Large intestine (tissue), 3 donors: ENCODE measurements at regions not wholly inside any gene's neighbourhood (a gene's known extent, or its start where the extent isn't known, plus 50 kb on each side); places are given as distances from the start of the nearest gene placed in this dataset.
A peak's percentile ranks its signal among the peaks of the same experiment; 100 is the strongest.

Experiments
- DNase-seq, 2 donors: peaks; one replicate each; pipeline versions ENCODE4 v3.0.0 to v3.0.0-alpha.2; 2013
- H3K27ac ChIP-seq: one replicate; pipeline ENCODE4 v1.5.1; 2013; ENCODE audit warnings: low read length
- H3K27me3 ChIP-seq: 2 replicates; pipeline ENCODE4 v1.6.1; 2013; ENCODE audit warnings: low read length; ENCODE audit not compliant: control insufficient read depth, insufficient read depth
- H3K36me3 ChIP-seq: 2 replicates; pipeline ENCODE4 v1.6.1; 2013; ENCODE audit warnings: low read length; ENCODE audit not compliant: control insufficient read depth, insufficient read depth
- H3K4me1 ChIP-seq: one replicate; pipeline ENCODE4 v1.6.1; 2013; ENCODE audit warnings: low read length; ENCODE audit not compliant: control insufficient read depth, insufficient read depth
- H3K4me3 ChIP-seq: one replicate; pipeline ENCODE4 v1.5.1; 2013; ENCODE audit warnings: low read length
- H3K9me3 ChIP-seq: one replicate; pipeline ENCODE4 v1.6.1; 2013; ENCODE audit warnings: mild to moderate bottlenecking, low read depth, low read length, moderate library complexity; ENCODE audit not compliant: control insufficient read depth
- WGBS: methylation state at CpG from one replicate; pipeline ENCODE4 v1.1.5; 2013; ENCODE audit warnings: low lambda C conversion rate; ENCODE audit not compliant: insufficient coverage; 5-methylcytosine and 5-hydroxymethylcytosine counted together

- 78% methylated on average over 3 of the region's 3 CpGs for WGBS
- DNase-seq, result no peak
- H3K27ac ChIP-seq, result no peak overlapping the region
- H3K27me3 ChIP-seq, result no peaks in the 10 kb centered on the region
- H3K4me1 ChIP-seq, result no peaks in the 10 kb centered on the region
- no peaks in the 10 kb centered on the region for H3K9me3 ChIP-seq
- no peak overlapping the region for H3K4me3 ChIP-seq
- H3K36me3 ChIP-seq, result no peaks in the 10 kb centered on the region
These were observed 484.9 kb downstream of the EPM2A start for GRCh38 chr6:145250436-145250835.

- H3K36me3 ChIP-seq, result no peaks in the 10 kb centered on the region
- H3K4me1 ChIP-seq, result no peaks in the 10 kb centered on the region
- H3K27ac ChIP-seq, result no peak overlapping the region
- H3K27me3 ChIP-seq, result no peaks in the 10 kb centered on the region
- no peaks in the 10 kb centered on the region for H3K9me3 ChIP-seq
- H3K4me3 ChIP-seq, result no peak overlapping the region
- no peak for DNase-seq
These were observed 482.6 kb downstream of the EPM2A start for GRCh38 chr6:145252737-145253136.

GRCh38 chr6:145254649-145255401, 480.5 kb downstream of the EPM2A start:
- WGBS, result no CpG with 5 or more reads among the region's 5 CpGs
- Histone ChIP-seq H3K4me1 (no peaks in the 10 kb centered on the region), H3K27me3 (no peaks in the 10 kb centered on the region), H3K9me3 (no peaks in the 10 kb centered on the region), H3K36me3 (no peaks in the 10 kb centered on the region), H3K27ac (no peak overlapping the region), H3K4me3 (no peak overlapping the region)
- DNase-seq, result no peak

- Histone ChIP-seq H3K4me1 (peaks cover under 1% of the 10 kb centered on the region), H3K27me3 (no peaks in the 10 kb centered on the region), H3K4me3 (no peak overlapping the region), H3K36me3 (no peaks in the 10 kb centered on the region), H3K27ac (no peak overlapping the region), H3K9me3 (no peaks in the 10 kb centered on the region)
- no peak for DNase-seq
- WGBS, result no CpG with 5 or more reads among the region's 1 CpG
These were observed 477.6 kb downstream of the EPM2A start for GRCh38 chr6:145257704-145258103.

- Histone ChIP-seq H3K9me3 (no peaks in the 10 kb centered on the region), H3K36me3 (no peaks in the 10 kb centered on the region), H3K4me1 (peaks cover 4% of the 10 kb centered on the region), H3K27me3 (no peaks in the 10 kb centered on the region), H3K27ac (no peak overlapping the region), H3K4me3 (no peak overlapping the region)
- DNase-seq, result no peak
- no CpG with 5 or more reads among the region's 1 CpG for WGBS
These were observed 477.2 kb downstream of the EPM2A start for GRCh38 chr6:145258122-145258521.

GRCh38 chr6:145260484-145261175, 474.7 kb downstream of the EPM2A start:
- no peak for DNase-seq

GRCh38 chr6:145261758-145262157, 473.6 kb downstream of the EPM2A start:
- H3K27ac ChIP-seq, result no peak overlapping the region
- peaks cover 7% of the 10 kb centered on the region for H3K4me1 ChIP-seq
- no peak overlapping the region for H3K4me3 ChIP-seq
- H3K9me3 ChIP-seq, result no peaks in the 10 kb centered on the region
- no peaks in the 10 kb centered on the region for H3K36me3 ChIP-seq
- DNase-seq, result no peak
- H3K27me3 ChIP-seq, result no peaks in the 10 kb centered on the region
- no CpG with 5 or more reads among the region's 2 CpGs for WGBS

More at GRCh38 chr6:145260484-145261175, 474.7 kb downstream of the EPM2A start:
- Histone ChIP-seq H3K4me3 (no peak overlapping the region), H3K4me1 (peaks cover 6% of the 10 kb centered on the region), H3K36me3 (no peaks in the 10 kb centered on the region), H3K27ac (no peak overlapping the region), H3K9me3 (no peaks in the 10 kb centered on the region), H3K27me3 (no peaks in the 10 kb centered on the region)
- 100% methylated on average over 1 of the region's 2 CpGs for WGBS

GRCh38 chr6:145262771-145263170, 472.5 kb downstream of the EPM2A start:
- WGBS, result no CpG with 5 or more reads among the region's 1 CpG
- Histone ChIP-seq H3K27ac (no peak overlapping the region), H3K9me3 (no peaks in the 10 kb centered on the region), H3K4me1 (peaks cover 7% of the 10 kb centered on the region), H3K27me3 (no peaks in the 10 kb centered on the region), H3K4me3 (no peak overlapping the region), H3K36me3 (no peaks in the 10 kb centered on the region)
- no peak for DNase-seq

- peaks cover 7% of the 10 kb centered on the region for H3K4me1 ChIP-seq
- no peak for DNase-seq
- H3K9me3 ChIP-seq, result no peaks in the 10 kb centered on the region
- no peak overlapping the region for H3K27ac ChIP-seq
- H3K4me3 ChIP-seq, result no peak overlapping the region
- H3K27me3 ChIP-seq, result no peaks in the 10 kb centered on the region
- no peaks in the 10 kb centered on the region for H3K36me3 ChIP-seq
- WGBS, result no CpG with 5 or more reads among the region's 5 CpGs
These were observed 471.5 kb downstream of the EPM2A start for GRCh38 chr6:145263778-145264211.

- Histone ChIP-seq H3K36me3 (no peaks in the 10 kb centered on the region), H3K27me3 (no peaks in the 10 kb centered on the region), H3K4me3 (no peak overlapping the region), H3K4me1 (peaks cover 17% of the 10 kb centered on the region), H3K9me3 (no peaks in the 10 kb centered on the region), H3K27ac (peak overlapping the region; percentile 16)
- 92% methylated on average over 2 of the region's 6 CpGs for WGBS
- DNase-seq, result no peak
These were observed 468.8 kb downstream of the EPM2A start for GRCh38 chr6:145266432-145267075.
